Adipocyte (in vitro differentiated cells): ENCODE measurements at regions not wholly inside any gene's neighbourhood (a gene's known extent, or its start where the extent isn't known, plus 50 kb on each side); places are given as distances from the start of the nearest gene placed in this dataset.
A peak's percentile ranks its signal among the peaks of the same experiment; 100 is the strongest.

Source experiments
- DNase-seq: peaks from one replicate; pipeline ENCODE4 v3.0.0-alpha.2; 2015; ENCODE audit warnings: low read depth
- H3K27me3 ChIP-seq: replicated peaks from 2 replicates; pipeline ENCODE4 v1.7.0; 2013; ENCODE audit warnings: mild to moderate bottlenecking, low read length, moderate library complexity; ENCODE audit not compliant: control insufficient read depth, insufficient read depth
- H3K36me3 ChIP-seq: 2 replicates; pipeline ENCODE4 v1.7.0; 2013; ENCODE audit warnings: low read length, mild to moderate bottlenecking, moderate library complexity; ENCODE audit not compliant: control insufficient read depth, insufficient read depth, severe bottlenecking
- H3K4me1 ChIP-seq: 2 replicates; pipeline ENCODE4 v1.7.0; 2013; ENCODE audit warnings: mild to moderate bottlenecking, low read length, moderate library complexity; ENCODE audit not compliant: control insufficient read depth, insufficient read depth
- H3K4me3 ChIP-seq: 2 replicates; pipeline ENCODE4 v1.7.0; 2013; ENCODE audit warnings: mild to moderate bottlenecking, low read length, moderate library complexity
- H3K9ac ChIP-seq: 2 replicates; pipeline ENCODE4 v1.7.0; 2013; ENCODE audit warnings: mild to moderate bottlenecking, low read length, moderate library complexity
- H3K9me3 ChIP-seq: 2 replicates; pipeline ENCODE4 v1.7.0; 2013; ENCODE audit warnings: mild to moderate bottlenecking, low read length, moderate library complexity; ENCODE audit not compliant: control insufficient read depth

DNA sequence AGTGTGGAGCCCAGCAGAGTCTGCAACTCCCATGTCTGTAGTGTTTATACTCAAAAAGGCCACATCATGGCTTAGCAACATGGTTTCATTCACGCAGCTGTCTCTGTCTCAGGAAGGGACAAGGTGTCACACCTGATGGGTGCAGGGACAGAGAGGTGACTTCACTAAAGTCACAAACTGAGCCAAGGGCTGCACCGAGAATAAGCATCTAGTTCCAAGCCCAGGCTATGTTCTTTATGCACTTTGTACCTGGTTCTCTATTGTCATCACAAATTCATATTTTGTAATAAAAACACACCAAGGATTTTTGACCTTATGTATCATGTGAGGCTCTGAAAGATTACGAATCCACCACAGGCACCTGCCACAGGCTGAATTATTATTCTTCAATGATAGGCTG is 64.9 kb upstream of the STK32A start:
- H3K27me3 ChIP-seq = no peaks in the 10 kb centered on the region
- no peaks in the 10 kb centered on the region for H3K36me3 ChIP-seq
- peak overlapping the region; percentile 80 for H3K9ac ChIP-seq
- H3K4me3 ChIP-seq = no peak overlapping the region
- no peaks in the 10 kb centered on the region for H3K9me3 ChIP-seq
- DNase-seq = no peak
- H3K4me1 ChIP-seq = peaks cover 33% of the 10 kb centered on the region

DNA sequence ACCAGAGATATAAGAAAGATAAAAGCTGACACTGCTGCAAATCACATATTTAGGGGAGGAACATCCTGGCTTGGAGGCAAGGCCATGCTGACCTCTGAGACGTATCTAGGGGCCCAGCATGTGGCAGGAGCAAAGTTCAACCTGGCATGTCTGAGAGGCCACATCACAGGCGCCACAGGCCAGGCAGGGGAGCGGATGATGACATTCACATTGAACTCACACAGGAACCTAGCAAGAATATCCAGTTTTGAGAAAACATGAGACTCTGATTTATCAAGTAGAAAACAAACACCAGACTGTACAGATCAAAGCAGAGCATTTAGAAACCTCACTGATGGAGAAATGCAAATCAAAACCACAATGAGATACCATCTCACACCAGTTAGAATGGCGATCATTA is 64.2 kb upstream of the STK32A start:
- Histone ChIP-seq H3K4me3 (no peak overlapping the region), H3K9me3 (no peaks in the 10 kb centered on the region), H3K27me3 (no peaks in the 10 kb centered on the region), H3K4me1 (peaks cover 33% of the 10 kb centered on the region), H3K36me3 (no peaks in the 10 kb centered on the region), H3K9ac (no peak overlapping the region)
- no peak for DNase-seq

DNA sequence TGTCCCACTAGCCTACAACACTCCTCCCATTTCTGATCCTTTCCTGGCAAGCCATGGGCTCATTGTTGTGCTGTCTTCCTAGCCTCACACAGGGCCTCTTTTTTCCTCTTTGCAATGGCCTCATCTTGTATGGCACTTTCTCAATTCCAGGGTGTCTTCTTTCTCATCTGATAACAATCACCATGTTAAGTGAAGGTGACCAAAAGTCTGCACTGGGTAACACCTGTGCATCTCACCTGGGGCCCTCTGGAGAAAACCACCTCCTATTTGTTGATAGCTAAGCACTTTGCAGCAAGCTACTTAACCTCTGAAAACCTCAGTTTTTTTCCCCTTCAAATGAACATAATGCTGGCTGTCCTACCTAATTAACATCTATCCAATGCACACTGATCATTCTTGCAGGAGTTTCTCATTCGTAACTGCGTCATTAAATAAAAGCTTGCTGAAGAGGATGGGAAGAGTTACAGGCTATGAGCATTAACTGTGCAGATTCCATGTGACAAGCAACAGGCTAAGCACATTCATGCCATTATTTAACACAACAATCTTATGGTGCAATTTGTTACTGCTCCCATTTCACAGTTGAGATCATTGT is 60.1 kb upstream of the STK32A start:
- Histone ChIP-seq H3K9me3 (no peaks in the 10 kb centered on the region), H3K36me3 (no peaks in the 10 kb centered on the region), H3K4me3 (no peak overlapping the region), H3K27me3 (no peaks in the 10 kb centered on the region), H3K9ac (no peak overlapping the region), H3K4me1 (peaks cover 36% of the 10 kb centered on the region)
- no peak for DNase-seq

DNA sequence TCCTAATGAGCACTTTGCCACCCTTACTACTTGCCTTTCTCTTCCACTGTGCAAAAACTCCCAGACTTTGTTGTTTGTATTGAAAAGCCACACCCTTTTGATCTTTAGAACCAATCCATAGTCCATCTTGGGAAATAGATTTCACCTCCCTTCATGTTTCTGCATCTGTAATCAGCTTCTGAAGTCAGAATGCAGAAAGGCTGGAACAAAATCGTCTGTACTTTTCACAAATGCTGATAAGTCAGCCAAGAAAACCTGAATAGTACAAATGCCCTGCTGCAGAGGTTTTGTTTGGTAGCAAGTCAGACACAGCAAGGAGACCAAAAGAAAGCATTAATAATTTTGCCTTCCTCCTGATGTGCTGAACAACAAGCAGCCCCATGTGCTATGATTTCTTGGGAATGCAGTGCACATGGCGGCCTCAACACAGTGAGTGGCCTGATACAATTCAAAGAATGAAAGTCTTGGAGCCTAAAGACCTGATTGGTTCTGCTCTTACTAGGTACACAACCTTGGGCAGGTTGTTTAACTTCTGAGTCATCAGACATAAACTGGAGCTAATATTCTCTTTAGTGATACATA is 59.2 kb upstream of the STK32A start:
- DNase-seq = no peak
- H3K27me3 ChIP-seq = no peaks in the 10 kb centered on the region
- no peaks in the 10 kb centered on the region for H3K36me3 ChIP-seq
- peaks cover 36% of the 10 kb centered on the region for H3K4me1 ChIP-seq
- no peak overlapping the region for H3K9ac ChIP-seq
- H3K9me3 ChIP-seq = no peaks in the 10 kb centered on the region
- H3K4me3 ChIP-seq = no peak overlapping the region

DNA sequence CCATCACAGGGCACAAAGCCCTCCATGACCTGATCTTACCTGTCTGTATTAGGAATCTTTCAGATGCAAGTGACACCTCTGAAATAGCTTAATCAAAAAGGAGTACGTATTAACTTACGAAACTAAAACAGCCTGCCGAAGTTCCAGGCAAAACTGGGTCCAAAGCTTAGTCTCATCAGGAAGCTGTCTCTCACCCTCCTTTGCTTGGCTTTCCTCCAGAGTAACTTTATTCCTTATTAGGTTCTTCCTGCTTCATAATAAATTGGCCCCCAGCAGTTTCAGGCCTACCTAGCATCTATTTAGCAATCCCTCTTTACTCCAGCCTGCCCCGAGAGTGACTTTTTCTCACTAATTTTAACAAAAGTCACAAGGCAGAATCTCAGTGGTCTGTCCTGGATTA is 58.4 kb upstream of the STK32A start:
- Histone ChIP-seq H3K9me3 (no peaks in the 10 kb centered on the region), H3K27me3 (no peaks in the 10 kb centered on the region), H3K4me3 (no peak overlapping the region), H3K36me3 (no peaks in the 10 kb centered on the region), H3K9ac (no peak overlapping the region), H3K4me1 (peaks cover 34% of the 10 kb centered on the region)
- no peak for DNase-seq

DNA sequence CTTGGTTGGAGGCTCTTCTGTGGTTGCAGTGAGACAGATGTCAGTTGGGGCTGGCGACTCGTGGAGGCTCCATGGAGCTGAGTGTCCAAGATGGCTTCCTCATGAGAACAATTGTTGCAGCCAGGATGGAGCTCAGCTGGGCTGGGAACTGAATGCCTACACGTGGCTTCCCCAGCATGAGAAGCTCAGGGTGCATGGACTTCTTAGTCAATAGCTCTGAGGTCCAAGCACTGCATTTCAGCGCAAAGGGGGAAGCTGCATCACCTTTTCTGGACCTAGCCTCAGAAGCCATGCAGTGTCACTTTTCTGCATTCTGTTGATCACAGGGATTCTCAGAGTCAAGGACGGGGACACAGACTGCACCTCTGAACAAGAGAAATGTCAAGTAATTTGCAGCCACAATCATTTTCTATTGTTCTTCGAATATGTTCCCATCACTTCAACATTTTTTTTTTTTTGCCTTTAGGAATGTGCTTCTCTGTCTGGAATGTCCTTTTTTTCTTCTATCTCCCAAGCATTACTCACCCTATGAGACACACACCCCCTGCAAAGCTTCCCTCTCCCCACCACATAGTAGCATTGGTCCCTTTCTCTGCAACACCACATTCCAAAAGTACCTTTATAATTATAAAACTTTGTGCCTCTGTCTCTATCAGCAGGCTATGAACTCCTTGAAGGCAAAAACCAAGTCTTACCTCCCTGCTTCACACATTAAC is 57.5 kb upstream of the STK32A start:
- peak; percentile 7 for DNase-seq
- H3K36me3 ChIP-seq = no peaks in the 10 kb centered on the region
- peaks cover 34% of the 10 kb centered on the region for H3K4me1 ChIP-seq
- H3K9me3 ChIP-seq = no peaks in the 10 kb centered on the region
- peak overlapping the region; percentile 39 for H3K9ac ChIP-seq
- no peak overlapping the region for H3K4me3 ChIP-seq
- H3K27me3 ChIP-seq = no peaks in the 10 kb centered on the region

DNA sequence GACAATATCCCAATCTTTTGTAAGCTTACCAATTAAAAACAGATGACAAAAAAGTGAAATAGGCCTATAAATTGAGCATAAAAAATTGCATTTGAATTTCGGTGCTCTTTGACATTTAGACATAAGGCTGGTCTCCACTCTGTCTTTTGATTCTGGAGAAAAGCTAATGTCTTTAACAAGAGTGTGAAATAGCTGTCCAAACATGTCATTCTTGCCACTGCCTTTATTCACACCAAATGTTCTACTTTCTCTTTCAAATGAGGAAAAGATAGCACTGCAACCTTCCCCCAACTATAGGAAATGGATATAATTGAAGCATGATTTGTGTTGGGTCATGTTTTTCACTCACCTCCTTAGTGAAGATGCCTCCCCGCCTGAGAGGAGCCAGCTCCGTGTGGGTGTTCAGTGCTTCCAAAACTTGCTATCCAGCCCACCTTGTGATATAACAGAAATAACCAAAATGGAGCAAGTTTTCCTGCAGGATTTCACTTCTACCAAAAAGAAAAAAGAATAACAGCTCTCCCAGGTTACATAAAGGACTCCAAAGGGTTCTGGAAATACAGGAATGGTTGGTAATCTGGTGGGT is 55.2 kb upstream of the STK32A start:
- Histone ChIP-seq H3K4me1 (peaks cover 34% of the 10 kb centered on the region), H3K36me3 (no peaks in the 10 kb centered on the region), H3K4me3 (peak overlapping the region; percentile 1), H3K9me3 (no peaks in the 10 kb centered on the region), H3K9ac (peak overlapping the region; percentile 44), H3K27me3 (no peaks in the 10 kb centered on the region)
- DNase-seq = no peak

DNA sequence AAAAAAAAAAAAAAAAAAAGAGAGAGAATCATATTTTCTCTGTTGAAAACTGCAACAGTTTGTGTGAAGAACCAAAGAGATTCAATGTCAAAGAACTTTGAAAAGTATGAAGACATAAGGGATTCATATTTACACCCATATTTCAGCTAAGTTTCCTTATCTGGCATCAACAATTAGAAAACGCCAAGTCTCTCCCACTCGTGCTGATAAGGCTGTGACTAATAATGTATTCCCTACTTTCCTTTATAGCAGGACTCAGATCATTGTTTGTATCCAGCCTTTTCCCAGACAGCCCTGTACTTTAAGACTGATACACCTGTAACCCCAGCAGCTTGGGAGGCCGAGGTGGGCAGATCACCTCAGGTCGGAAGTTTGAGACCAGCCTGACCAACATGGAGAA is 54.1 kb upstream of the STK32A start:
- Histone ChIP-seq H3K4me1 (peaks cover 34% of the 10 kb centered on the region), H3K27me3 (no peaks in the 10 kb centered on the region), H3K9ac (no peak overlapping the region), H3K9me3 (peaks cover 2% of the 10 kb centered on the region), H3K36me3 (no peaks in the 10 kb centered on the region), H3K4me3 (no peak overlapping the region)
- DNase-seq = no peak
